PC-3 (cell line): ENCODE measurements at regions not wholly inside any gene's neighbourhood (a gene's known extent, or its start where the extent isn't known, plus 50 kb on each side); places are given as distances from the start of the nearest gene placed in this dataset.
"Not testable (repeated sequence)": the region's sequence is repeated elsewhere in the genome, so short reads cannot be mapped to it uniquely, and the experiment has no call there.

ENCODE experiments used
- ATAC-seq: fragments of 200-7000 bp; cut with Tn5 transposase; 2 replicates; pipeline ENCODE4 v1.9.1; 2020; ENCODE audit warnings: mild to moderate bottlenecking, moderate library complexity
- BruUV-seq: library from RNA; stranded (reverse); fragments of 400-500 nt; replicated peaks from 2 replicates; lab custom pipeline; 2021; lab: Mats Ljungman, UMichigan
- CTCF ChIA-PET: fragments of 300-600 bp; sonication (Branson Sonifier 250); formaldehyde crosslinking; loops from one replicate; lab custom pipeline; 2022; ENCODE audit warnings: antibody characterized with exemption; lab: Charles Lee
- POLR2A ChIA-PET: fragments of 300-600 bp; sonication (Branson Sonifier 250); formaldehyde crosslinking; loops from one replicate; lab custom pipeline; 2022; ENCODE audit warnings: antibody characterized with exemption; ENCODE audit not compliant: unreplicated experiment; lab: Charles Lee
- DNase-seq: peaks from one replicate; pipeline ENCODE4 v3.0.0-alpha.2; 2015
- H2AFZ ChIP-seq: fragments of 300-600 bp; sonication (generic); 2 replicates; pipeline ENCODE4 v1.6.0; 2016; ENCODE audit warnings: antibody characterized with exemption, low read length
- H3F3A ChIP-seq: fragments of 300-600 bp; sonication (generic); one replicate; pipeline ENCODE4 v1.6.0; 2017; ENCODE audit warnings: antibody characterized with exemption, low read length, control low read depth, mild to moderate bottlenecking; ENCODE audit not compliant: unreplicated experiment
- H3K27ac ChIP-seq: fragments of 300-600 bp; sonication (generic); 2 replicates; pipeline ENCODE4 v1.5.1; 2016; ENCODE audit warnings: mild to moderate bottlenecking, low read length
- H3K27me3 ChIP-seq: fragments of 300-600 bp; sonication (generic); 2 replicates; pipeline ENCODE4 v1.6.1; 2016; ENCODE audit warnings: low read length, mixed read lengths
- H3K36me3 ChIP-seq: fragments of 300-600 bp; sonication (generic); 2 replicates; pipeline ENCODE4 v1.6.1; 2016; ENCODE audit warnings: low read depth, mixed run types, low read length, mixed read lengths
- H3K4me1 ChIP-seq: fragments of 300-600 bp; sonication (generic); 2 replicates; pipeline ENCODE4 v1.5.1; 2016; ENCODE audit warnings: low read length; ENCODE audit not compliant: insufficient read depth
- H3K4me2 ChIP-seq: fragments of 300-600 bp; sonication (generic); 2 replicates; pipeline ENCODE4 v1.6.0; 2016; ENCODE audit warnings: low read length
- H3K4me3 ChIP-seq: fragments of 300-600 bp; sonication (generic); 2 replicates; pipeline ENCODE4 v1.5.1; 2016; ENCODE audit warnings: mild to moderate bottlenecking, low read length, mixed read lengths
- H3K79me2 ChIP-seq: fragments of 300-600 bp; sonication (generic); 2 replicates; pipeline ENCODE4 v1.6.1; 2017; ENCODE audit warnings: low read length, mixed read lengths
- H3K9ac ChIP-seq: fragments of 300-600 bp; sonication (generic); 2 replicates; pipeline ENCODE4 v1.6.0; 2016; ENCODE audit warnings: mild to moderate bottlenecking, low read length
- H3K9me2 ChIP-seq: fragments of 300-600 bp; sonication (generic); replicated peaks from 2 replicates; pipeline ENCODE4 v1.6.1; 2016; ENCODE audit warnings: mixed run types, low read length, mixed read lengths
- H3K9me3 ChIP-seq: fragments of 300-600 bp; sonication (generic); 2 replicates; pipeline ENCODE4 v1.6.1; 2016; ENCODE audit warnings: low read length, mixed read lengths
- H4K20me1 ChIP-seq: fragments of 300-600 bp; sonication (generic); 2 replicates; pipeline ENCODE4 v1.6.1; 2016; ENCODE audit warnings: low read length, mixed read lengths
- EZH2 ChIP-seq: fragments of 300-600 bp; sonication (generic); IDR thresholded peaks from one replicate; pipeline ENCODE4 v1.6.1; 2017; ENCODE audit warnings: antibody characterized with exemption, mild to moderate bottlenecking, low read length; ENCODE audit not compliant: unreplicated experiment
- EZH2phosphoT487 ChIP-seq: fragments of 300-600 bp; sonication (generic); IDR thresholded peaks from 2 replicates; pipeline ENCODE4 v1.6.1; 2018; ENCODE audit warnings: mild to moderate bottlenecking, antibody characterized with exemption, low read length, borderline replicate concordance
- intact Hi-C: fragments of 100-400 bp; cut with micrococcal nuclease; formaldehyde crosslinking; loops from 2 replicates; pipeline ENCODE4 v1.9.0; 2023
- TF ChIP-seq, protein P1 (sequence below): fragments of 300-600 bp; sonication (generic); conservative IDR thresholded peaks from 2 replicates; pipeline ENCODE4 v1.5.1; 2017; ENCODE audit warnings: antibody characterized with exemption, low read depth, mild to moderate bottlenecking, low read length

- no peak overlapping the region for H3K4me3 ChIP-seq
- H3K4me1 ChIP-seq: peaks cover 12% of the 10 kb centered on the region
- H3K27ac ChIP-seq: no peak overlapping the region
- DNase-seq (no peak), ATAC-seq (no peak)
- peaks cover 43% of the 10 kb centered on the region for H3K27me3 ChIP-seq
- TF ChIP-seq, protein P1, sequence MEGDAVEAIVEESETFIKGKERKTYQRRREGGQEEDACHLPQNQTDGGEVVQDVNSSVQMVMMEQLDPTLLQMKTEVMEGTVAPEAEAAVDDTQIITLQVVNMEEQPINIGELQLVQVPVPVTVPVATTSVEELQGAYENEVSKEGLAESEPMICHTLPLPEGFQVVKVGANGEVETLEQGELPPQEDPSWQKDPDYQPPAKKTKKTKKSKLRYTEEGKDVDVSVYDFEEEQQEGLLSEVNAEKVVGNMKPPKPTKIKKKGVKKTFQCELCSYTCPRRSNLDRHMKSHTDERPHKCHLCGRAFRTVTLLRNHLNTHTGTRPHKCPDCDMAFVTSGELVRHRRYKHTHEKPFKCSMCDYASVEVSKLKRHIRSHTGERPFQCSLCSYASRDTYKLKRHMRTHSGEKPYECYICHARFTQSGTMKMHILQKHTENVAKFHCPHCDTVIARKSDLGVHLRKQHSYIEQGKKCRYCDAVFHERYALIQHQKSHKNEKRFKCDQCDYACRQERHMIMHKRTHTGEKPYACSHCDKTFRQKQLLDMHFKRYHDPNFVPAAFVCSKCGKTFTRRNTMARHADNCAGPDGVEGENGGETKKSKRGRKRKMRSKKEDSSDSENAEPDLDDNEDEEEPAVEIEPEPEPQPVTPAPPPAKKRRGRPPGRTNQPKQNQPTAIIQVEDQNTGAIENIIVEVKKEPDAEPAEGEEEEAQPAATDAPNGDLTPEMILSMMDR: no peak
- TF ChIP-seq EZH2 (no peak), EZH2phosphoT487 (no peak)
- no peaks in the 10 kb centered on the region for H3K9me3 ChIP-seq
- H3K36me3 ChIP-seq: no peaks in the 10 kb centered on the region
- BruUV-seq: no TSS peak
- no peaks in the 10 kb centered on the region for H3K79me2 ChIP-seq
- intact Hi-C loops: no loop called here
- H3K4me2 ChIP-seq: no peak overlapping the region
- H2AFZ ChIP-seq: no peak overlapping the region
- no peaks in the 10 kb centered on the region for H3F3A ChIP-seq
- ChIA-PET CTCF (no interaction called here), POLR2A (no interaction called here)
- H4K20me1 ChIP-seq: no peaks in the 10 kb centered on the region
- no peaks in the 10 kb centered on the region for H3K9me2 ChIP-seq
- H3K9ac ChIP-seq: no peak overlapping the region
Measured at GRCh38 chr1:157429601-157430240, 122.6 kb downstream of the FCRL5 start.

GRCh38 chr1:157423764-157424163 is 128.6 kb downstream of the FCRL5 start:
- H2AFZ ChIP-seq, H3K9me3 ChIP-seq, CTCF ChIA-PET, BruUV-seq, H3K4me1 ChIP-seq, H3K4me3 ChIP-seq, H3K27ac ChIP-seq, H3K36me3 ChIP-seq, H3K27me3 ChIP-seq, H3K9me2 ChIP-seq, DNase-seq, ATAC-seq, H3K4me2 ChIP-seq, POLR2A ChIA-PET, H3K79me2 ChIP-seq, H3K9ac ChIP-seq, intact Hi-C loops, H3F3A ChIP-seq, H4K20me1 ChIP-seq: not testable (repeated sequence)

- BruUV-seq: no TSS peak
- Histone ChIP-seq H3K9me2 (no peaks in the 10 kb centered on the region), H4K20me1 (no peaks in the 10 kb centered on the region), H3K4me2 (no peak overlapping the region), H3K9ac (no peak overlapping the region), H3K79me2 (no peaks in the 10 kb centered on the region), H3K4me1 (no peaks in the 10 kb centered on the region), H3K36me3 (no peaks in the 10 kb centered on the region), H3F3A (no peaks in the 10 kb centered on the region), H3K27me3 (peaks cover 32% of the 10 kb centered on the region), H3K9me3 (no peaks in the 10 kb centered on the region), H3K4me3 (no peak overlapping the region), H2AFZ (no peak overlapping the region), H3K27ac (no peak overlapping the region)
- ChIA-PET POLR2A (no interaction called here), CTCF (no interaction called here)
- ATAC-seq (no peak), DNase-seq (no peak)
- TF ChIP-seq, protein P1: no peak
- no peak for TF ChIP-seq EZH2phosphoT487
- no peak for TF ChIP-seq EZH2
- intact Hi-C loops: no loop called here
Measured at GRCh38 chr1:157419845-157420542, 132.3 kb downstream of the FCRL5 start.
